Activated B cell treated with CpG ODN at 0.5 μM for 24 hours (primary cell): ENCODE measurements at regions not wholly inside any gene's neighbourhood (a gene's known extent, or its start where the extent isn't known, plus 50 kb on each side); places are given as distances from the start of the nearest gene placed in this dataset.
"Not testable (repeated sequence)": the region's sequence is repeated elsewhere in the genome, so short reads cannot be mapped to it uniquely, and the experiment has no call there.

Experiments used
- ATAC-seq: fragments of 200-7000 bp; cut with Tn5 transposase; one replicate; pipeline ENCODE4 v1.10.0; 2021; ENCODE audit warnings: low read depth, mild to moderate bottlenecking, moderate library complexity
- CTCF ChIA-PET: fragments of 350-600 bp; sonication (Branson Sonifier 250); formaldehyde crosslinking; loops from one replicate; lab custom pipeline; 2021; ENCODE audit warnings: antibody characterized with exemption; lab: Charles Lee
- POLR2A ChIA-PET: fragments of 350-600 bp; sonication (Branson Sonifier 250); formaldehyde crosslinking; loops from one replicate; lab custom pipeline; 2021; ENCODE audit warnings: antibody characterized with exemption; lab: Charles Lee
- DNase-seq: peaks from one replicate; pipeline ENCODE4 v3.0.0; 2022
- H3K27ac Mint-ChIP-seq: one replicate; pipeline ENCODE4 v1.8.0; 2020; ENCODE audit warnings: mixed read lengths
- H3K27me3 Mint-ChIP-seq: one replicate; pipeline ENCODE4 v1.8.0; 2021; ENCODE audit warnings: mixed read lengths
- H3K36me3 Mint-ChIP-seq: one replicate; pipeline ENCODE4 v1.8.0; 2021; ENCODE audit warnings: low read depth, mixed read lengths
- H3K4me1 Mint-ChIP-seq: one replicate; pipeline ENCODE4 v1.8.0; 2021; ENCODE audit warnings: mixed read lengths
- H3K4me3 Mint-ChIP-seq: one replicate; pipeline ENCODE4 v1.8.0; 2020; ENCODE audit warnings: mild to moderate bottlenecking, mixed read lengths
- H3K9me3 Mint-ChIP-seq: one replicate; pipeline ENCODE4 v1.8.0; 2020; ENCODE audit warnings: mixed read lengths
- CTCF ChIP-seq: fragments of 200-600 bp; IDR thresholded peaks from one replicate; pipeline ENCODE4 v1.8.0; 2022; ENCODE audit warnings: antibody characterized with exemption, mild to moderate bottlenecking
- intact Hi-C: fragments of 100-400 bp; cut with micrococcal nuclease; formaldehyde crosslinking; loops from one replicate; pipeline ENCODE4 v1.15.1; 2024

GRCh38 chr2:131966256-131966655 lies 195.5 kb downstream of the ANKRD30BL start:
- no peak for ATAC-seq
- Mint-ChIP-seq H3K27ac (no peak overlapping the region), H3K9me3 (no peaks in the 10 kb centered on the region), H3K27me3 (no peaks in the 10 kb centered on the region), H3K4me1 (no peaks in the 10 kb centered on the region), H3K4me3 (no peak overlapping the region), H3K36me3 (no peaks in the 10 kb centered on the region)
- DNase-seq, result no peak
- ChIA-PET POLR2A (no interaction called here), CTCF (no interaction called here)
- intact Hi-C loops, result no loop called here
- TF ChIP-seq CTCF, result no peak

- H3K4me1 Mint-ChIP-seq, DNase-seq, H3K9me3 Mint-ChIP-seq, H3K27ac Mint-ChIP-seq, H3K4me3 Mint-ChIP-seq, H3K27me3 Mint-ChIP-seq, POLR2A ChIA-PET, intact Hi-C loops, ATAC-seq, CTCF ChIA-PET, H3K36me3 Mint-ChIP-seq: not testable (repeated sequence)
These were observed 203.6 kb downstream of the ANKRD30BL start for GRCh38 chr2:131958019-131958609.

GRCh38 chr2:131948641-131949040 lies 213.1 kb downstream of the ANKRD30BL start:
- intact Hi-C loops, CTCF ChIA-PET, H3K36me3 Mint-ChIP-seq, DNase-seq, H3K4me3 Mint-ChIP-seq, H3K27me3 Mint-ChIP-seq, H3K27ac Mint-ChIP-seq, H3K4me1 Mint-ChIP-seq, H3K9me3 Mint-ChIP-seq, ATAC-seq, POLR2A ChIA-PET: not testable (repeated sequence)

GRCh38 chr2:131923287-131923686 lies 238.5 kb downstream of the ANKRD30BL start:
- DNase-seq, H3K4me1 Mint-ChIP-seq, CTCF ChIA-PET, POLR2A ChIA-PET, H3K4me3 Mint-ChIP-seq, H3K9me3 Mint-ChIP-seq, H3K36me3 Mint-ChIP-seq, H3K27ac Mint-ChIP-seq, intact Hi-C loops, H3K27me3 Mint-ChIP-seq, ATAC-seq: not testable (repeated sequence)

GRCh38 chr2:131922854-131923253 lies 238.9 kb downstream of the ANKRD30BL start:
- H3K36me3 Mint-ChIP-seq, CTCF ChIA-PET, ATAC-seq, H3K27me3 Mint-ChIP-seq, intact Hi-C loops, H3K27ac Mint-ChIP-seq, POLR2A ChIA-PET, H3K4me3 Mint-ChIP-seq, H3K9me3 Mint-ChIP-seq, DNase-seq, H3K4me1 Mint-ChIP-seq: not testable (repeated sequence)
